SK-N-SH treated with all-trans-retinoic acid at 6 μM for 48 hours (cell line): ENCODE measurements at regions not wholly inside any gene's neighbourhood (a gene's known extent, or its start where the extent isn't known, plus 50 kb on each side); places are given as distances from the start of the nearest gene placed in this dataset.
"Not testable (repeated sequence)": the region's sequence is repeated elsewhere in the genome, so short reads cannot be mapped to it uniquely, and the experiment has no call there.

Experiments
- ATAC-seq: fragments of 200-7000 bp; cut with Tn5 transposase; 3 replicates; pipeline ENCODE4 v1.9.1; 2020; ENCODE audit warnings: mild to moderate bottlenecking, moderate library complexity

- not testable (repeated sequence) for ATAC-seq
Measured at GRCh38 chr9:61817127-61817705, 627.4 kb downstream of the SPATA31A7 start.

- peak; percentile 72 for ATAC-seq
Measured at GRCh38 chr9:61853624-61854259, 663.9 kb downstream of the SPATA31A7 start.

GRCh38 chr9:61854260-61854640, 664.4 kb downstream of the SPATA31A7 start:
- not testable (repeated sequence) for ATAC-seq

DNA sequence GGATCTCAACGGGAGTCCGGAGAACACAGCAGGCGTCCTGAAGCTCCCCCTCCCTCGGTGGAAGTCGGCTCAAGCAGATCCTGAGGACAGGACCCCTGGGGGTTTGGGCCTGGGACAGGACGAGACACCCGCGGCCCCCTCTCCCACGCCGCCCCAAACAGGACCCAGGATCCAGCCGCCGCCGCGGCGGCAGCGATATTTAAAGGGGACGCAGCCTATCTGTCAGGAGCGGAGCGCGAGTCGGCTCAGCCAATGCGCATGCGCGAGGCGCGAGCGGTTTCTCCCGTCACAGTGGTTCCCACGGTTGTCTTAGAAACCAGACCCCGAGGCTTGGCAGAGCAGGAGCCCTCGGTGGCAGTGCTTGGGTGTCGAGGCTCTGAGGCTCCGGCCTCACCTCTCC, 666.4 kb downstream of the SPATA31A7 start:
- ATAC-seq: peak; percentile 86

- not testable (repeated sequence) for ATAC-seq
Measured at GRCh38 chr9:61856858-61857453, 667.1 kb downstream of the SPATA31A7 start.

GRCh38 chr9:61857709-61858351, 668.0 kb downstream of the SPATA31A7 start:
- ATAC-seq: peak; percentile 93

- ATAC-seq: not testable (repeated sequence)
Measured at GRCh38 chr9:61862431-61862971, 672.7 kb downstream of the SPATA31A7 start.

- not testable (repeated sequence) for ATAC-seq
Measured at GRCh38 chr9:61864463-61864862, 674.6 kb downstream of the SPATA31A7 start.

DNA sequence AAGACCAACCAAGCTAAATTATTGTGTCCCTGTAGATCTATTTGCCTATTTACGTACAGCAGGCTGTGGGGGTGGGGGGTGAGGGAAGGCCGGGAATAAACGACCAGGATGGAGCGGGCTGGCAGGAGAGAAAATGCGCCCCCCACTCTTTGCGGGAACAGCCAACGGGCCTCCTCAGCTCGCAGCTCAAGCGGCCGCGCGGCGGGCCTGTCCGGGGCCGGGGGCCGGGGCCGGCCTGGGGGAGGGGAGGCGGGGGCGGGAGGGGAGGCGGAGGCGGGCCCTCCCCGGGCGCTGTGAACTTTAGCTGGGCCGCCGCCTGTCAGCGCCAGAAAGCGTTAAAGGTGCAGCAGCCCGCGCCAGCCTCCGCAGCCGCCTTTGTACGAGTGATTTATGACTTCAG, 679.1 kb downstream of the SPATA31A7 start:
- ATAC-seq: not testable (repeated sequence)

- not testable (repeated sequence) for ATAC-seq
Measured at GRCh38 chr9:61872329-61872728, 682.5 kb downstream of the SPATA31A7 start.
